ENCODE measurements at regions not wholly inside any gene's neighbourhood (a gene's known extent, or its start where the extent isn't known, plus 50 kb on each side); places are given as distances from the start of the nearest gene placed in this dataset.

GRCh38 chr13:83248751-83249150 is 633.5 kb downstream of the SLITRK1 start:
- Histone ChIP-seq H3K9me3 (replicated peaks; ENCODE audit: control insufficient read depth, insufficient read depth, low read length) (no peaks in the 10 kb centered on the region), H3K36me3 (ENCODE audit: control insufficient read depth in 2 of 2, insufficient read depth in 2 of 2, low read length in 1 of 2) (no peaks in the 10 kb centered on the region), H3K79me2 (ENCODE audit: control insufficient read depth, insufficient read depth, low read length) (no peaks in the 10 kb centered on the region), H2AFZ (ENCODE audit: control insufficient read depth, low read depth, low read length) (no peak overlapping the region), H3K4me2 (ENCODE audit: control insufficient read depth, insufficient read depth) (no peak overlapping the region), H3K4me1 (ENCODE audit: control insufficient read depth, insufficient read depth, low read length) (no peaks in the 10 kb centered on the region), H3K9ac (ENCODE audit: control insufficient read depth, insufficient read depth, low read length) (no peak overlapping the region), H3K27me3 (replicated peaks in 1 of 2; ENCODE audit: control insufficient read depth in 2 of 2, insufficient read depth in 2 of 2, low read length in 1 of 2) (no peaks in the 10 kb centered on the region), H4K20me1 (ENCODE audit: control insufficient read depth, insufficient read depth) (no peaks in the 10 kb centered on the region), H3K4me3 (no peak overlapping the region), H3K27ac (ENCODE audit: control insufficient read depth, insufficient read depth) (no peak overlapping the region)
- SMC1A ChIA-PET (ENCODE audit: uncharacterized antibody, unreplicated experiment) = no interaction called here
- no peak for ATAC-seq
- intact Hi-C loops (cut with micrococcal nuclease; ENCODE audit: unreplicated experiment) = no loop called here
- in situ Hi-C loops (cut with MboI) = no loop called here
- CTCF ChIA-PET = no interaction called here
- RAD21 ChIA-PET (ENCODE audit: unreplicated experiment) = no interaction called here
- no peak for FAIRE-seq
- POLR2A ChIA-PET = no interaction called here
- no TSS peak for BruUV-seq (replicated peaks)
- no peak for DNase-seq (ENCODE audit: low read depth, low spot score)
- 13% methylated on average over 6 of the region's 6 CpGs for WGBS (ENCODE audit: insufficient coverage, insufficient replicate concordance, low lambda C conversion rate, missing lambda C conversion rate)
- TF ChIP-seq ATF2 (IDR thresholded peaks at IDR 0.05; ENCODE audit: low read length) = no peak
- no peak for TF ChIP-seq REST (IDR thresholded peaks at IDR 0.05; ENCODE audit: low read depth, low read length)
- TF ChIP-seq NR2C1 (IDR thresholded peaks at IDR 0.05) = no peak
- TF ChIP-seq EZH2 (IDR thresholded peaks at IDR 0.05; ENCODE audit: borderline replicate concordance, control insufficient read depth, low read depth, low read length) = no peak
- no peak for TF ChIP-seq CEBPZ (IDR thresholded peaks at IDR 0.05; ENCODE audit: low read depth, low read length)
- TF ChIP-seq TCF12 (IDR thresholded peaks at IDR 0.05; ENCODE audit: low read depth, low read length) = no peak
- TF ChIP-seq MEF2A (IDR thresholded peaks at IDR 0.05; ENCODE audit: insufficient read depth, low read depth, low read length) = no peak
- TF ChIP-seq CBX5 (IDR thresholded peaks at IDR 0.05; ENCODE audit: low read depth) = no peak
- TF ChIP-seq USF2 (IDR thresholded peaks at IDR 0.05; ENCODE audit: borderline replicate concordance, low read depth, low read length) = no peak
- TF ChIP-seq YBX1 (IDR thresholded peaks at IDR 0.05) = no peak
- no peak for TF ChIP-seq ZNF384 (IDR thresholded peaks at IDR 0.05; ENCODE audit: borderline replicate concordance, low read depth, low read length)
- TF ChIP-seq IRF3 (IDR thresholded peaks at IDR 0.05) = no peak
- no peak for TF ChIP-seq NFYB (IDR thresholded peaks at IDR 0.05; ENCODE audit: insufficient read depth, low read depth, low read length)
- TF ChIP-seq EP300 (IDR thresholded peaks at IDR 0.05; ENCODE audit: borderline replicate concordance in 1 of 2, control insufficient read depth in 1 of 2, low read depth in 2 of 2, low read length in 2 of 2) = no peak
- no peak for TF ChIP-seq PAX5 (IDR thresholded peaks at IDR 0.05; ENCODE audit: borderline replicate concordance, low read depth, low read length)

All from GM12878 (cell line).